Esophagus squamous epithelium (tissue), 4 donors: ENCODE measurements at regions not wholly inside any gene's neighbourhood (a gene's known extent, or its start where the extent isn't known, plus 50 kb on each side); places are given as distances from the start of the nearest gene placed in this dataset.

ENCODE experiments used
- POLR2A ChIP-seq, 4 donors: fragments of 450-650 bp; IDR thresholded peaks; one replicate each; pipeline ENCODE4 v1.6.1; 2017; ENCODE audit warnings: antibody characterized with exemption in 4 of 4, mild to moderate bottlenecking in 4 of 4, moderate library complexity in 3 of 4
- TF ChIP-seq, protein P1 (sequence below), 6 experiments: fragments of 450-650 bp in 4 of 6; fragments of 200-600 bp in 2 of 6; sonication (generic) in 2 of 6; IDR thresholded peaks; one replicate each; pipeline ENCODE4 v1.5.1; 2016 to 2019; ENCODE audit warnings: antibody characterized with exemption in 6 of 6, mild to moderate bottlenecking in 4 of 6, moderate library complexity in 4 of 6

DNA sequence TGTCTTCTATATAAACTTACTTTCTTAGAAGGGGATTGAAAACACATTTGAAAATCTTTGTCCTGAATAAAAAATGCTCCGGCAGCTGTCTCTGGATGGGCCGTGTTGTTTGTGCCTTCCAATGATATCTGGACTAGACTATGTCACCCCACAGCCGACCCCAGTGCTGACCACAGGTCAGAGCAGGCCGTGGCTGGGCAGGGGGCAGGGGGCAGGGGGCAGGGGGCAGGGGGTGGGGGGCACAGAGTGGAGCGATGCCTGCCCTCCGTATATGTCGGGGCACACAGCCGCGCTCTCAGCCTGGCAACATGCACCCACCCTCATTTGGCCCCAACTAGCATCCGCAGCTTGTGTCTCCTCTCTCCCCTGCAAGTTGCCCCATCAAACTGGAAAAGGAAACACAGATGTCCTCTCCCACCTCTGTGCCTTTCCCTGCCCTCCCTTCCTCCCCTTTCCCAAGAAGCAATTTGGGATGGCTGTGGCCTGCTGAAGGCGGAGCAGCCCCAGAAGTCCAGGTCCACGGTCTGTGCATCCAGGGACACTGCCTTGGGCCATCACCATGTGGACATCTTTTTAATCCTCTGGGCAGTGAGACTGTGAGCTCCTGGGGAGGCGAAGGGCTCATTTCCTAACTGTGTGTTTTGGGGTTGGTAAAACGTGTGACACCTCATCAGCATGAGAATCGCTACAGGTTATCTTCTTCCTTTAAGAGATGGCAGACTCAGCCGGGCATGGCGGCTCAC is 295.7 kb upstream of the RTL1 start:
- TF ChIP-seq, protein P1, sequence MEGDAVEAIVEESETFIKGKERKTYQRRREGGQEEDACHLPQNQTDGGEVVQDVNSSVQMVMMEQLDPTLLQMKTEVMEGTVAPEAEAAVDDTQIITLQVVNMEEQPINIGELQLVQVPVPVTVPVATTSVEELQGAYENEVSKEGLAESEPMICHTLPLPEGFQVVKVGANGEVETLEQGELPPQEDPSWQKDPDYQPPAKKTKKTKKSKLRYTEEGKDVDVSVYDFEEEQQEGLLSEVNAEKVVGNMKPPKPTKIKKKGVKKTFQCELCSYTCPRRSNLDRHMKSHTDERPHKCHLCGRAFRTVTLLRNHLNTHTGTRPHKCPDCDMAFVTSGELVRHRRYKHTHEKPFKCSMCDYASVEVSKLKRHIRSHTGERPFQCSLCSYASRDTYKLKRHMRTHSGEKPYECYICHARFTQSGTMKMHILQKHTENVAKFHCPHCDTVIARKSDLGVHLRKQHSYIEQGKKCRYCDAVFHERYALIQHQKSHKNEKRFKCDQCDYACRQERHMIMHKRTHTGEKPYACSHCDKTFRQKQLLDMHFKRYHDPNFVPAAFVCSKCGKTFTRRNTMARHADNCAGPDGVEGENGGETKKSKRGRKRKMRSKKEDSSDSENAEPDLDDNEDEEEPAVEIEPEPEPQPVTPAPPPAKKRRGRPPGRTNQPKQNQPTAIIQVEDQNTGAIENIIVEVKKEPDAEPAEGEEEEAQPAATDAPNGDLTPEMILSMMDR (IDR thresholded peaks at IDR 0.05): no peak
- TF ChIP-seq POLR2A (IDR thresholded peaks at IDR 0.05): no peak
